H1 (cell line): ENCODE measurements at regions not wholly inside any gene's neighbourhood (a gene's known extent, or its start where the extent isn't known, plus 50 kb on each side); places are given as distances from the start of the nearest gene placed in this dataset.

Source experiments
- CTCF ChIA-PET: fragments of 300-600 bp; sonication (Branson Sonifier 250); formaldehyde crosslinking; loops from one replicate; lab custom pipeline; 2021; ENCODE audit not compliant: partially characterized antibody; lab: Charles Lee
- POLR2A ChIA-PET: fragments of 300-600 bp; sonication (Branson Sonifier 250); formaldehyde crosslinking; loops from one replicate; lab custom pipeline; 2021; ENCODE audit warnings: inconsistent platforms; ENCODE audit not compliant: partially characterized antibody; lab: Charles Lee
- DNase-seq, 2 experiments: peaks; one replicate each; pipeline versions ENCODE4 v3.0.0 to v3.0.0-alpha.2; 2010 to 2022; ENCODE audit warnings: low spot score in 2 of 2, low read depth in 1 of 2, mixed read lengths in 1 of 2
- FAIRE-seq: peaks from 2 replicates; lab custom pipeline; 2011; peaks lifted over from hg19 to GRCh38; lab: Jason Lieb, UNC
- H2AFZ ChIP-seq: 2 replicates; pipeline ENCODE4 v1.8.1; 2012; ENCODE audit warnings: low read length, inconsistent platforms
- H2AK5ac ChIP-seq: 2 replicates; pipeline ENCODE4 v1.6.1; 2013; ENCODE audit warnings: low read depth, low read length
- H2BK120ac ChIP-seq: replicated peaks from 2 replicates; pipeline ENCODE3; 2013; ENCODE audit warnings: low read depth, low read length, inconsistent platforms
- H2BK12ac ChIP-seq: 2 replicates; pipeline ENCODE4 v1.6.1; 2013; ENCODE audit warnings: low read depth, low read length
- H2BK15ac ChIP-seq: 2 replicates; pipeline ENCODE4 v1.6.1; 2013; ENCODE audit warnings: low read length
- H2BK20ac ChIP-seq: 2 replicates; pipeline ENCODE4 v1.6.1; 2013; ENCODE audit warnings: low read length
- H2BK5ac ChIP-seq: 2 replicates; pipeline ENCODE4 v1.6.1; 2013; ENCODE audit warnings: low read depth, low read length
- H3K14ac ChIP-seq: 2 replicates; pipeline ENCODE4 v1.6.1; 2013; ENCODE audit warnings: inconsistent platforms; ENCODE audit not compliant: insufficient read length
- H3K18ac ChIP-seq: 2 replicates; pipeline ENCODE4 v1.6.1; 2013; ENCODE audit warnings: low read length; ENCODE audit errors: extremely low read depth
- H3K23ac ChIP-seq: 2 replicates; pipeline ENCODE4 v1.6.1; 2013; ENCODE audit warnings: inconsistent platforms; ENCODE audit not compliant: insufficient read length
- H3K23me2 ChIP-seq: 2 replicates; pipeline ENCODE4 v1.6.1; 2013; ENCODE audit warnings: low read depth, low read length
- H3K27ac ChIP-seq: 2 replicates; pipeline ENCODE4 v1.6.1; 2011; ENCODE audit warnings: low read depth, low read length, inconsistent platforms
- H3K27me3 ChIP-seq, 4 experiments: replicated peaks in 1 of 4; 1 replicate in 1 of 4; 2 replicates in 3 of 4; pipeline versions ENCODE4 v1.6.1 to v1.8.1; 2011 to 2013; ENCODE audit warnings: low read length in 3 of 4, mild to moderate bottlenecking in 3 of 4, inconsistent platforms in 2 of 4, mixed read lengths in 2 of 4, moderate library complexity in 1 of 4; ENCODE audit not compliant: control insufficient read depth in 3 of 4, insufficient read depth in 3 of 4; ENCODE audit errors: extremely low read depth in 1 of 4
- H3K36me3 ChIP-seq, 4 experiments: 2 replicates each; pipeline versions ENCODE4 v1.6.1 to v1.8.1; 2011 to 2013; ENCODE audit warnings: mild to moderate bottlenecking in 4 of 4, low read length in 3 of 4, moderate library complexity in 2 of 4, control low read depth in 1 of 4, inconsistent platforms in 1 of 4; ENCODE audit not compliant: insufficient read depth in 4 of 4, control insufficient read depth in 2 of 4
- H3K4ac ChIP-seq: replicated peaks from 2 replicates; pipeline ENCODE3; 2013; ENCODE audit warnings: low read length, low read depth, mixed read lengths, inconsistent platforms; ENCODE audit not compliant: insufficient read length
- H3K4me1 ChIP-seq, 4 experiments: replicated peaks in 1 of 4; 1 replicate in 1 of 4; 2 replicates in 3 of 4; pipeline versions ENCODE4 v1.6.1 to v1.8.1; 2011 to 2013; ENCODE audit warnings: low read length in 3 of 4, inconsistent platforms in 2 of 4, mixed read lengths in 1 of 4; ENCODE audit not compliant: insufficient read depth in 4 of 4, control insufficient read depth in 3 of 4
- H3K4me2 ChIP-seq, 2 experiments: 2 replicates each; pipeline versions ENCODE4 v1.6.1 to v1.8.1; 2011 to 2013; ENCODE audit warnings: low read depth in 2 of 2, low read length in 2 of 2, control low read depth in 1 of 2, inconsistent platforms in 1 of 2, mild to moderate bottlenecking in 1 of 2; ENCODE audit not compliant: insufficient read depth in 1 of 2
- H3K4me3 ChIP-seq, 4 experiments: fragments of 200-600, 300-600 bp in 1 of 4; sonication (generic), shearing (Covaris generic), sonication (Bioruptor Twin) in 1 of 4; 2 replicates each; pipeline versions ENCODE4 v1.5.1 to v1.8.1; 2011 to 2016; ENCODE audit warnings: low read length in 4 of 4, low read depth in 3 of 4, control low read depth in 2 of 4, inconsistent platforms in 2 of 4, mild to moderate bottlenecking in 2 of 4, mixed read lengths in 1 of 4, moderate library complexity in 1 of 4; ENCODE audit not compliant: insufficient read depth in 2 of 4; ENCODE audit errors: extremely low read depth in 1 of 4
- H3K56ac ChIP-seq: replicated peaks from 2 replicates; pipeline ENCODE3; 2013; ENCODE audit warnings: low read depth, mild to moderate bottlenecking, mixed read lengths, low read length, inconsistent platforms; ENCODE audit not compliant: insufficient read length
- H3K79me1 ChIP-seq: 2 replicates; pipeline ENCODE4 v1.6.1; 2013; ENCODE audit warnings: low read depth, low read length, control low read depth
- H3K79me2 ChIP-seq, 2 experiments: 2 replicates each; pipeline versions ENCODE4 v1.6.1 to v1.8.1; 2012 to 2013; ENCODE audit warnings: low read length in 2 of 2, mild to moderate bottlenecking in 2 of 2, inconsistent platforms in 1 of 2; ENCODE audit not compliant: insufficient read depth in 2 of 2, control insufficient read depth in 1 of 2
- H3K9ac ChIP-seq, 4 experiments: replicated peaks in 1 of 4; 1 replicate in 1 of 4; 2 replicates in 3 of 4; pipeline versions ENCODE4 v1.6.1 to v1.8.1; 2011 to 2013; ENCODE audit warnings: low read depth in 3 of 4, low read length in 3 of 4, control low read depth in 2 of 4, mild to moderate bottlenecking in 2 of 4, moderate library complexity in 2 of 4, inconsistent platforms in 1 of 4; ENCODE audit errors: extremely low read depth in 1 of 4
- H3K9me3 ChIP-seq, 2 experiments: 2 replicates each; pipeline versions ENCODE4 v1.6.1 to v1.8.1; 2012 to 2013; ENCODE audit warnings: mild to moderate bottlenecking in 2 of 2, moderate library complexity in 2 of 2, control low read depth in 1 of 2, inconsistent platforms in 1 of 2, low read depth in 1 of 2, low read length in 1 of 2, mixed read lengths in 1 of 2; ENCODE audit not compliant: insufficient read depth in 2 of 2
- H4K20me1 ChIP-seq, 2 experiments: replicated peaks in 1 of 2; 2 replicates each; pipeline versions ENCODE3 to v1.8.1; 2011 to 2013; ENCODE audit warnings: inconsistent platforms in 2 of 2, low read length in 2 of 2, mild to moderate bottlenecking in 1 of 2; ENCODE audit not compliant: insufficient read depth in 2 of 2, control insufficient read depth in 1 of 2
- H4K5ac ChIP-seq: 2 replicates; pipeline ENCODE4 v1.6.1; 2013; ENCODE audit warnings: low read length, low read depth, mixed read lengths, inconsistent platforms; ENCODE audit not compliant: insufficient read length
- H4K8ac ChIP-seq: 2 replicates; pipeline ENCODE4 v1.8.0; 2013; ENCODE audit warnings: mild to moderate bottlenecking, moderate library complexity, low read length, inconsistent platforms; ENCODE audit not compliant: insufficient read depth; ENCODE audit errors: extremely low read depth
- H4K91ac ChIP-seq: replicated peaks from 2 replicates; pipeline ENCODE3; 2013; ENCODE audit warnings: low read length, mixed read lengths, inconsistent platforms; ENCODE audit not compliant: insufficient read length
- CEBPB ChIP-seq: IDR thresholded peaks from 2 replicates; pipeline ENCODE4 v1.6.1; 2012; ENCODE audit warnings: low read depth, low read length
- CREB1 ChIP-seq: IDR thresholded peaks from 2 replicates; pipeline ENCODE4 v1.6.1; 2012; ENCODE audit warnings: inconsistent platforms
- NRF1 ChIP-seq: IDR thresholded peaks from 2 replicates; pipeline ENCODE4 v1.6.1; 2011; ENCODE audit warnings: mild to moderate bottlenecking, low read depth, low read length, improper control_type of control experiment
- WGBS, 2 experiments: shearing (Covaris generic) in 1 of 2; methylation state at CpG; one replicate each; pipeline versions ENCODE4 v1.1.6 to v1.1.7; 2013 to 2015; ENCODE audit warnings: low lambda C conversion rate in 2 of 2, mixed read lengths in 2 of 2, inconsistent platforms in 1 of 2, low coverage in 1 of 2, missing lambda C conversion rate in 1 of 2; ENCODE audit not compliant: insufficient replicate concordance in 2 of 2, insufficient coverage in 1 of 2, insufficient read length in 1 of 2; ENCODE audit errors: extremely low coverage in 1 of 2, missing lambda C conversion rate in 1 of 2; 5-methylcytosine and 5-hydroxymethylcytosine counted together
- TF ChIP-seq, protein P1 (sequence below): IDR thresholded peaks from 2 replicates; pipeline ENCODE4 v1.6.1; 2012; ENCODE audit warnings: low read length, inconsistent platforms

DNA sequence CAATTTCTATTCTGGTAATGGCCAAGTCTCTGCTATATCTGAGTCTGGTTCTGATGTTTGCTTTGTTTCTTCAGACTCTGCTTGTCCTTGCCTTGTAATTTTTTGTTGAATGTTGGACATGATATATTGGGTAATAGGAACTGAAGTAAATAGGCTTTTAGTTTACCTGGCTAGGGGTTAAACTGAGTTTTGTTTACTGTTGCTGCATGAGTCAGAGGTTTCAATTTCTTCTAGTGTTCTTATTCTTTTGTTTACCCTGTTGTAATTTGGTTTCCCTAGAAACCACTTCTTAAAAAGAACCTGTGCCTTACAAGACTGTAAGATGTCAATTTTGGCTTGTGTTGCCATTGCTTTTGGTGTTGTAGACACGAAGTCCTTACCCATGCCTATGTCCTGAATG is 285.0 kb upstream of the KCNH7 start:
- Histone ChIP-seq H3K23me2 (no peaks in the 10 kb centered on the region), H4K20me1 (no peaks in the 10 kb centered on the region), H2BK12ac (no peak overlapping the region), H3K18ac (no peak overlapping the region), H2AK5ac (no peak overlapping the region), H4K91ac (no peak overlapping the region), H3K27me3 (no peaks in the 10 kb centered on the region), H3K79me1 (no peaks in the 10 kb centered on the region), H2BK120ac (no peak overlapping the region), H2BK5ac (no peak overlapping the region), H3K4ac (no peak overlapping the region), H3K56ac (no peak overlapping the region), H3K14ac (no peak overlapping the region), H3K79me2 (no peaks in the 10 kb centered on the region), H4K8ac (no peak overlapping the region), H2BK15ac (no peak overlapping the region), H3K9ac (no peak overlapping the region), H3K23ac (no peak overlapping the region), H2BK20ac (no peak overlapping the region), H3K27ac (no peak overlapping the region), H3K36me3 (no peaks in the 10 kb centered on the region), H3K9me3 (no peaks in the 10 kb centered on the region), H3K4me3 (no peak overlapping the region), H2AFZ (no peak overlapping the region), H3K4me1 (no peaks in the 10 kb centered on the region), H4K5ac (no peak overlapping the region), H3K4me2 (no peak overlapping the region)
- 100% methylated on average over 1 of the region's 1 CpG; no CpG with 5 or more reads in 1 of the 2 experiments for WGBS, 2 experiments
- TF ChIP-seq CREB1, result no peak
- TF ChIP-seq CEBPB, result no peak
- TF ChIP-seq, protein P1, sequence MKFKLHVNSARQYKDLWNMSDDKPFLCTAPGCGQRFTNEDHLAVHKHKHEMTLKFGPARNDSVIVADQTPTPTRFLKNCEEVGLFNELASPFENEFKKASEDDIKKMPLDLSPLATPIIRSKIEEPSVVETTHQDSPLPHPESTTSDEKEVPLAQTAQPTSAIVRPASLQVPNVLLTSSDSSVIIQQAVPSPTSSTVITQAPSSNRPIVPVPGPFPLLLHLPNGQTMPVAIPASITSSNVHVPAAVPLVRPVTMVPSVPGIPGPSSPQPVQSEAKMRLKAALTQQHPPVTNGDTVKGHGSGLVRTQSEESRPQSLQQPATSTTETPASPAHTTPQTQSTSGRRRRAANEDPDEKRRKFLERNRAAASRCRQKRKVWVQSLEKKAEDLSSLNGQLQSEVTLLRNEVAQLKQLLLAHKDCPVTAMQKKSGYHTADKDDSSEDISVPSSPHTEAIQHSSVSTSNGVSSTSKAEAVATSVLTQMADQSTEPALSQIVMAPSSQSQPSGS, result no peak
- TF ChIP-seq NRF1, result no peak
- DNase-seq (no peak), FAIRE-seq (no peak)
- CTCF ChIA-PET, result no interaction called here
- POLR2A ChIA-PET, result no interaction called here
